Neural cell (in vitro differentiated cells): ENCODE measurements at regions not wholly inside any gene's neighbourhood (a gene's known extent, or its start where the extent isn't known, plus 50 kb on each side); places are given as distances from the start of the nearest gene placed in this dataset.

Source experiments
- H2AFZ ChIP-seq: fragments of 200-600, 300-800 bp; sonication (generic), shearing (Covaris generic); 2 replicates; pipeline ENCODE4 v1.6.0; 2014; ENCODE audit warnings: low read depth, mild to moderate bottlenecking, antibody characterized with exemption, low read length, moderate library complexity
- H3F3A ChIP-seq: fragments of 200-600 bp; shearing (Covaris generic); 2 replicates; pipeline ENCODE4 v1.6.1; 2016; ENCODE audit warnings: mild to moderate bottlenecking, moderate library complexity, mixed read lengths, antibody characterized with exemption, low read length; ENCODE audit not compliant: insufficient read depth, poor library complexity, severe bottlenecking
- H3K27ac ChIP-seq: fragments of 200-600, 300-800 bp; sonication (generic), shearing (Covaris generic); 2 replicates; pipeline ENCODE4 v1.5.1; 2014; ENCODE audit warnings: mild to moderate bottlenecking, low read length, moderate library complexity
- H3K27me3 ChIP-seq: fragments of 300-800, 200-600 bp; sonication (generic), shearing (Covaris generic); 2 replicates; pipeline ENCODE4 v1.6.0; 2014; ENCODE audit warnings: mild to moderate bottlenecking, low read depth, low read length, moderate library complexity; ENCODE audit not compliant: insufficient read depth
- H3K36me3 ChIP-seq: fragments of 300-800, 200-600 bp; sonication (generic), shearing (Covaris generic); 2 replicates; pipeline ENCODE4 v1.5.1; 2014; ENCODE audit warnings: mild to moderate bottlenecking, antibody characterized with exemption, low read length, moderate library complexity; ENCODE audit not compliant: insufficient read depth
- H3K4me2 ChIP-seq: fragments of 300-800, 200-600 bp; sonication (generic), shearing (Covaris generic); 2 replicates; pipeline ENCODE4 v1.6.0; 2014; ENCODE audit warnings: mild to moderate bottlenecking, low read length
- H3K4me3 ChIP-seq: fragments of 300-800, 200-600 bp; sonication (generic), shearing (Covaris generic); 2 replicates; pipeline ENCODE4 v1.5.1; 2014; ENCODE audit warnings: mild to moderate bottlenecking, low read length, moderate library complexity
- H3K79me2 ChIP-seq: fragments of 200-600 bp; shearing (Covaris generic); replicated peaks from 2 replicates; pipeline ENCODE4 v1.6.0; 2014; ENCODE audit warnings: mild to moderate bottlenecking, low read length, moderate library complexity; ENCODE audit not compliant: insufficient read depth
- H3K9ac ChIP-seq: fragments of 300-800, 200-600 bp; sonication (generic), shearing (Covaris generic); 2 replicates; pipeline ENCODE4 v1.6.1; 2016; ENCODE audit warnings: mild to moderate bottlenecking, low read length, mixed read lengths
- H3K9me2 ChIP-seq: fragments of 200-600 bp; shearing (Covaris generic); 2 replicates; pipeline ENCODE4 v1.6.1; 2016; ENCODE audit warnings: mild to moderate bottlenecking, low read length, mixed read lengths; ENCODE audit not compliant: insufficient read depth
- H3K9me3 ChIP-seq: fragments of 200-600, 300-800 bp; sonication (generic), shearing (Covaris generic); 2 replicates; pipeline ENCODE4 v1.6.1; 2016; ENCODE audit warnings: mild to moderate bottlenecking, mixed run types, low read length, moderate library complexity, mixed read lengths
- H4K20me1 ChIP-seq: fragments of 200-600 bp; shearing (Covaris generic); 2 replicates; pipeline ENCODE4 v1.6.1; 2016; ENCODE audit warnings: mild to moderate bottlenecking, mixed run types; ENCODE audit not compliant: insufficient read depth
- EP300 ChIP-seq: fragments of 450-650 bp; conservative IDR thresholded peaks from 2 replicates; pipeline ENCODE4 v1.6.1; 2014; ENCODE audit warnings: antibody characterized with exemption, mild to moderate bottlenecking, moderate library complexity; ENCODE audit not compliant: poor library complexity, severe bottlenecking
- EZH2 ChIP-seq: fragments of 200-600, 300-800 bp; shearing (Covaris generic), sonication (generic); IDR thresholded peaks from 2 replicates; pipeline ENCODE4 v1.6.1; 2014; ENCODE audit warnings: antibody characterized with exemption, low read length, borderline replicate concordance, mild to moderate bottlenecking; ENCODE audit not compliant: insufficient read depth, poor library complexity, severe bottlenecking
- MXI1 ChIP-seq: fragments of 450-650 bp; conservative IDR thresholded peaks from 2 replicates; pipeline ENCODE4 v1.6.1; 2014; ENCODE audit warnings: antibody characterized with exemption, mild to moderate bottlenecking; ENCODE audit not compliant: poor library complexity, severe bottlenecking
- POLR2AphosphoS5 ChIP-seq: IDR thresholded peaks from 2 replicates; pipeline ENCODE4 v1.6.1; 2012
- RAD21 ChIP-seq: fragments of 450-650 bp; conservative IDR thresholded peaks from 2 replicates; pipeline ENCODE4 v1.6.1; 2014; ENCODE audit warnings: antibody characterized with exemption, mild to moderate bottlenecking, moderate library complexity
- REST ChIP-seq: IDR thresholded peaks from 2 replicates; pipeline ENCODE4 v1.6.1; 2012; ENCODE audit warnings: borderline replicate concordance
- SMC3 ChIP-seq: fragments of 450-650 bp; conservative IDR thresholded peaks from 2 replicates; pipeline ENCODE4 v1.6.1; 2014; ENCODE audit warnings: antibody characterized with exemption, mild to moderate bottlenecking, moderate library complexity; ENCODE audit not compliant: poor library complexity
- TAF1 ChIP-seq: IDR thresholded peaks from 2 replicates; pipeline ENCODE4 v1.6.1; 2012; ENCODE audit warnings: low read depth
- TF ChIP-seq, protein P1 (sequence below): fragments of 450-650 bp; IDR thresholded peaks from 2 replicates; pipeline ENCODE4 v1.5.1; 2014; ENCODE audit warnings: antibody characterized with exemption, mild to moderate bottlenecking, moderate library complexity; ENCODE audit not compliant: poor library complexity, severe bottlenecking

DNA sequence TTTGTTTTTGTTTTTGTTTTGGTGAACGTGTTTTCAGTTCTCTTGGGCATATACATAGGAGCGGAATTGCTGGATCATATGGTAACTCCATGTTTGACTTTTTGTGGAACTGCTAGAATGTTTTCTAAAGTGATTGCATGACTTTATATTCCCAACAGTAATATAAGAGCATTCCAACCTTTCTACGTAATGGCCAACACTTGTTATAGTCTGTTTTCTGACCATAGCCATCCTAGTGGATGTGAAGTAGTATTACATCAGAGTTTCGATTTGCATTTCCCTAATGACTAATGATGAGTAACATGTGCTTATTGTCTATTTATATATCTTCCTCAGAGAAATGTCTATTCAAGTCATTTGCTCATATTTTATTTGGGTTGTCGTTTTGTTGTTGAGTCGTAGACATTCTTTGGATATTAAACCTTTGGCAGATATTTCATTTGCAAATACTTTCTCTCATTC lies 268.7 kb downstream of the AEBP2 start:
- Histone ChIP-seq H3K79me2 (no peaks in the 10 kb centered on the region), H3K36me3 (no peaks in the 10 kb centered on the region), H2AFZ (no peak overlapping the region), H4K20me1 (no peaks in the 10 kb centered on the region), H3K4me3 (no peak overlapping the region), H3K4me2 (no peak overlapping the region), H3K27ac (no peak overlapping the region), H3F3A (no peaks in the 10 kb centered on the region), H3K9me3 (no peaks in the 10 kb centered on the region), H3K9ac (no peak overlapping the region), H3K27me3 (no peaks in the 10 kb centered on the region), H3K9me2 (no peaks in the 10 kb centered on the region)
- TF ChIP-seq EZH2 (no peak), EP300 (no peak), MXI1 (no peak), RAD21 (no peak), POLR2AphosphoS5 (no peak), SMC3 (no peak), REST (no peak), TAF1 (no peak)
- TF ChIP-seq, protein P1, sequence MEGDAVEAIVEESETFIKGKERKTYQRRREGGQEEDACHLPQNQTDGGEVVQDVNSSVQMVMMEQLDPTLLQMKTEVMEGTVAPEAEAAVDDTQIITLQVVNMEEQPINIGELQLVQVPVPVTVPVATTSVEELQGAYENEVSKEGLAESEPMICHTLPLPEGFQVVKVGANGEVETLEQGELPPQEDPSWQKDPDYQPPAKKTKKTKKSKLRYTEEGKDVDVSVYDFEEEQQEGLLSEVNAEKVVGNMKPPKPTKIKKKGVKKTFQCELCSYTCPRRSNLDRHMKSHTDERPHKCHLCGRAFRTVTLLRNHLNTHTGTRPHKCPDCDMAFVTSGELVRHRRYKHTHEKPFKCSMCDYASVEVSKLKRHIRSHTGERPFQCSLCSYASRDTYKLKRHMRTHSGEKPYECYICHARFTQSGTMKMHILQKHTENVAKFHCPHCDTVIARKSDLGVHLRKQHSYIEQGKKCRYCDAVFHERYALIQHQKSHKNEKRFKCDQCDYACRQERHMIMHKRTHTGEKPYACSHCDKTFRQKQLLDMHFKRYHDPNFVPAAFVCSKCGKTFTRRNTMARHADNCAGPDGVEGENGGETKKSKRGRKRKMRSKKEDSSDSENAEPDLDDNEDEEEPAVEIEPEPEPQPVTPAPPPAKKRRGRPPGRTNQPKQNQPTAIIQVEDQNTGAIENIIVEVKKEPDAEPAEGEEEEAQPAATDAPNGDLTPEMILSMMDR, result no peak

- no peak overlapping the region for H2AFZ ChIP-seq
- H3K4me3 ChIP-seq, result no peak overlapping the region
- no peaks in the 10 kb centered on the region for H4K20me1 ChIP-seq
- no peaks in the 10 kb centered on the region for H3F3A ChIP-seq
- H3K9me3 ChIP-seq, result no peaks in the 10 kb centered on the region
- no peaks in the 10 kb centered on the region for H3K9me2 ChIP-seq
- no peaks in the 10 kb centered on the region for H3K36me3 ChIP-seq
- H3K9ac ChIP-seq, result no peak overlapping the region
- H3K4me2 ChIP-seq, result no peak overlapping the region
- TF ChIP-seq SMC3 (no peak), EP300 (no peak), REST (no peak), RAD21 (no peak)
- no peaks in the 10 kb centered on the region for H3K79me2 ChIP-seq
- H3K27me3 ChIP-seq, result no peaks in the 10 kb centered on the region
- H3K27ac ChIP-seq, result no peak overlapping the region
These were observed 270.6 kb downstream of the AEBP2 start for GRCh38 chr12:19709889-19710288.
